Body of pancreas (tissue), 4 donors: ENCODE measurements at regions not wholly inside any gene's neighbourhood (a gene's known extent, or its start where the extent isn't known, plus 50 kb on each side); places are given as distances from the start of the nearest gene placed in this dataset.
A peak's percentile ranks its signal among the peaks of the same experiment; 100 is the strongest.

ENCODE experiments used
- ATAC-seq: fragments of 150-250 bp; one replicate; pipeline ENCODE4 v1.9.1; 2016
- DNase-seq, 4 donors: peaks; one replicate each; pipeline ENCODE4 v3.0.0-alpha.2; 2019
- H3K27ac ChIP-seq, 4 donors: fragments of 200-600 bp; sonication (generic); 1 replicate in 3 of 4; 2 replicates in 1 of 4; pipeline versions ENCODE4 v1.5.1 to v1.6.1; 2016 to 2019; ENCODE audit warnings: mild to moderate bottlenecking in 1 of 4, mixed read lengths in 1 of 4, moderate library complexity in 1 of 4
- H3K27me3 ChIP-seq, 2 donors: fragments of 200-600 bp; sonication (generic); one replicate each; pipeline ENCODE4 v1.6.0; 2016; ENCODE audit warnings: mild to moderate bottlenecking in 1 of 2
- H3K36me3 ChIP-seq, 2 donors: fragments of 200-600 bp; sonication (generic); replicated peaks in 1 of 2; 2 replicates each; pipeline ENCODE4 v1.5.1; 2016; ENCODE audit warnings: low read depth in 2 of 2; ENCODE audit not compliant: insufficient read depth in 1 of 2
- H3K4me1 ChIP-seq: fragments of 200-600 bp; sonication (generic); one replicate; pipeline ENCODE4 v1.6.0; 2016
- H3K4me3 ChIP-seq, 2 donors: fragments of 200-600 bp; sonication (generic); 1 replicate in 1 of 2; 2 replicates in 1 of 2; pipeline ENCODE4 v1.5.1; 2016 to 2019
- H3K9me3 ChIP-seq, 3 donors: fragments of 200-600 bp; sonication (generic); 1 replicate in 2 of 3; 2 replicates in 1 of 3; pipeline ENCODE4 v1.5.1; 2016
- CTCF ChIP-seq, 7 experiments: fragments of 450-650 bp in 4 of 7; fragments of 200-600 bp in 3 of 7; sonication (generic) in 3 of 7; IDR thresholded peaks; one replicate each; pipeline ENCODE4 v1.5.1; 2016 to 2019; ENCODE audit warnings: antibody characterized with exemption in 7 of 7
- POLR2A ChIP-seq, 3 donors: fragments of 450-650 bp; IDR thresholded peaks; one replicate each; pipeline ENCODE4 v1.6.1; 2016; ENCODE audit warnings: antibody characterized with exemption in 3 of 3, mild to moderate bottlenecking in 2 of 3
- WGBS, 2 donors: methylation state at CpG; one replicate each; pipeline ENCODE4 v1.1.5; 2017; 5-methylcytosine and 5-hydroxymethylcytosine counted together
- intact Hi-C: fragments of 100-400 bp; cut with DNase I; formaldehyde crosslinking; loops from one replicate; pipeline ENCODE4 v1.15.1; 2023

GRCh38 chr5:4941161-4941560 lies 199.0 kb upstream of the ADAMTS16 start:
- Histone ChIP-seq H3K4me3 (no peak overlapping the region), H3K4me1 (no peaks in the 10 kb centered on the region), H3K27me3 (peaks cover 0 to 9% of the 10 kb centered on the region in 2 donors), H3K27ac (no peak overlapping the region), H3K36me3 (no peaks in the 10 kb centered on the region), H3K9me3 (no peaks in the 10 kb centered on the region)
- TF ChIP-seq POLR2A (IDR thresholded peaks at IDR 0.05) (no peak), CTCF (IDR thresholded peaks at IDR 0.05) (no peak)
- intact Hi-C loops, result no loop called here
- WGBS, 2 donors, result 72 to 77% methylated on average over 12 of the region's 12 CpGs
- DNase-seq, result no peak
- ATAC-seq, result no peak

- no peak for TF ChIP-seq POLR2A (IDR thresholded peaks at IDR 0.05)
- TF ChIP-seq CTCF (IDR thresholded peaks at IDR 0.05), result peak; percentile 54 to 95 (median 63)
- intact Hi-C loops, result no loop called here
- ATAC-seq (no peak), DNase-seq (peak in 2 of 4 donors; percentile 16 to 21)
- H3K27ac ChIP-seq, result no peak overlapping the region
- no peaks in the 10 kb centered on the region for H3K36me3 ChIP-seq
- no peaks in the 10 kb centered on the region for H3K9me3 ChIP-seq
- no peak overlapping the region for H3K4me3 ChIP-seq
- H3K4me1 ChIP-seq, result no peaks in the 10 kb centered on the region
- H3K27me3 ChIP-seq, result peaks cover 0 to 9% of the 10 kb centered on the region in 2 donors
- 28 to 32% methylated on average over 31 to 32 of the region's 33 CpGs for WGBS, 2 donors
These were observed 197.9 kb upstream of the ADAMTS16 start for GRCh38 chr5:4941957-4942830.

- Histone ChIP-seq H3K4me1 (no peaks in the 10 kb centered on the region), H3K4me3 (no peak overlapping the region), H3K27me3 (peaks cover 0 to 9% of the 10 kb centered on the region in 2 donors), H3K36me3 (no peaks in the 10 kb centered on the region), H3K9me3 (no peaks in the 10 kb centered on the region), H3K27ac (no peak overlapping the region)
- TF ChIP-seq CTCF (IDR thresholded peaks at IDR 0.05), result no peak
- TF ChIP-seq POLR2A (IDR thresholded peaks at IDR 0.05), result no peak
- ATAC-seq (no peak), DNase-seq (no peak)
- 69 to 70% methylated on average over 7 to 9 of the region's 9 CpGs for WGBS, 2 donors
- intact Hi-C loops, result no loop called here
These were observed 197.3 kb upstream of the ADAMTS16 start for GRCh38 chr5:4942831-4943178.

GRCh38 chr5:4945296-4945695 lies 194.8 kb upstream of the ADAMTS16 start:
- H3K36me3 ChIP-seq, result no peaks in the 10 kb centered on the region
- no peak overlapping the region for H3K4me3 ChIP-seq
- intact Hi-C loops, result no loop called here
- 61 to 72% methylated on average over 7 of the region's 7 CpGs for WGBS, 2 donors
- no peak for ATAC-seq
- TF ChIP-seq CTCF (IDR thresholded peaks at IDR 0.05), result no peak
- no peak for TF ChIP-seq POLR2A (IDR thresholded peaks at IDR 0.05)
- H3K4me1 ChIP-seq, result no peaks in the 10 kb centered on the region
- H3K27ac ChIP-seq, result no peak overlapping the region
- H3K9me3 ChIP-seq, result no peaks in the 10 kb centered on the region
- DNase-seq, result no peak
- H3K27me3 ChIP-seq, result peaks cover 0 to 9% of the 10 kb centered on the region in 2 donors

GRCh38 chr5:4947106-4947505 lies 193.0 kb upstream of the ADAMTS16 start:
- H3K27ac ChIP-seq, result no peak overlapping the region
- DNase-seq, result no peak
- intact Hi-C loops, result no loop called here
- WGBS, 2 donors, result 75 to 92% methylated on average over 1 of the region's 1 CpG
- no peaks in the 10 kb centered on the region for H3K9me3 ChIP-seq
- H3K4me3 ChIP-seq, result no peak overlapping the region
- no peaks in the 10 kb centered on the region for H3K4me1 ChIP-seq
- H3K27me3 ChIP-seq, result peaks cover 0 to 7% of the 10 kb centered on the region in 2 donors
- no peak for ATAC-seq
- no peaks in the 10 kb centered on the region for H3K36me3 ChIP-seq
- TF ChIP-seq CTCF (IDR thresholded peaks at IDR 0.05) (no peak), POLR2A (IDR thresholded peaks at IDR 0.05) (no peak)
